GM21423 (cell line): ENCODE measurements at regions not wholly inside any gene's neighbourhood (a gene's known extent, or its start where the extent isn't known, plus 50 kb on each side); places are given as distances from the start of the nearest gene placed in this dataset.

ENCODE experiments used
- ATAC-seq: cut with Tn5 transposase; IDR thresholded peaks from one replicate; pipeline ENCODE4 v1.9.1; 2021; ENCODE audit warnings: mild to moderate bottlenecking, moderate library complexity; ENCODE audit not compliant: unreplicated experiment

DNA sequence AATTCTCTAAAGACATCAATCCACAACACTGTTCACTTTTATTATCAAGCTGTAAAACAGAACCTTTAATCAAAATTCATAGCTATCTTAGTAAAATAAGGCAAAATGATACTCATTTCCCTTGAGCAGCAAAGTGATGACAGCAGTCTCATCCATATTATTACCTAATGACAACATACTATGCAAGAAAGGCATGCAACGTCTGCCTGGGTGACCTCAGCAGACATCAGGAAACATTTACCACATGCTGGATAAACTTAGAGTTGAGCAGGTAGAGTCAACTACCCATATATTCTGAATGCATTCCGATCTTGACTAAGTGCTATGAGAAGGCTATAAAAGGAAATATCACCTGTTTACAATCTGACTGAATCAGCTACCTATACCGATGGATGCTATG lies 145.1 kb downstream of the SIPA1L2 start:
- no peak for ATAC-seq

DNA sequence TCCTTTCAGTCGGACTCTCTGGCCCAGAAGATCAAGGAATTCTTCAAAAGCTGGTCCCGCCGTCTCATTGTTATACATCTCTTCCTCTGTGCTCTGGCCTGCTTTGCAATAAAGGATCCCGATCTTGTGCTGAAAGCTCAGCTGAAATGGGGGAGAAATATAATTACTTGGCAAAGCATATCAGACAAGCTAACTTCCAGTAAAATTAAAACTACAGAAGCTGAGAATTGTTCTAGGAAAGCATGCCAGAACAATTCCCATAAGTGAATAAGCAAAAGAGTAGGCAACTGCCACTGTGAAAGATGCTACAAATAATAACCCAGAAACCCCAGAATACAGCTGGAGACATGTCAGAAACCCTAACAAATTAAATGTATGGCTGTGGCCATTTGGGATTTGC lies 146.1 kb downstream of the SIPA1L2 start:
- ATAC-seq, result no peak

DNA sequence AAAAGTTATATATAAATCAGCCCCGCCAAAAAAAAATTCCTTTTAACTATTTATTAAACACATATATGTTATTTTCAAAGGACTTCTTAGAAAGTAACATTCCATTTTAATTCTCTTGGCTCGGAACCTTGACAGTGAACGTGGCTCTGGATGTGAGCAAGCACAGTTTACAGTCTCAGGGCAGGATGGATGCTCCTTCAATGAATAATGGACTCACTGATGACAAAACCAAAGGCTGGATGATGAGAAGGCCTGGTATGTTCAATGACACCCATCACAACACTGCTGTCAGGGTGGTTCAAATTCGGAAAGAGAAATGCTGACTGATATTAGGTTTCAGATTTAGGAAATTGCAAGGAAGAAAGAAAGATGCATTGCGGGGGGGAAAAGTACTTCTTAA lies 148.8 kb downstream of the SIPA1L2 start:
- no peak for ATAC-seq

DNA sequence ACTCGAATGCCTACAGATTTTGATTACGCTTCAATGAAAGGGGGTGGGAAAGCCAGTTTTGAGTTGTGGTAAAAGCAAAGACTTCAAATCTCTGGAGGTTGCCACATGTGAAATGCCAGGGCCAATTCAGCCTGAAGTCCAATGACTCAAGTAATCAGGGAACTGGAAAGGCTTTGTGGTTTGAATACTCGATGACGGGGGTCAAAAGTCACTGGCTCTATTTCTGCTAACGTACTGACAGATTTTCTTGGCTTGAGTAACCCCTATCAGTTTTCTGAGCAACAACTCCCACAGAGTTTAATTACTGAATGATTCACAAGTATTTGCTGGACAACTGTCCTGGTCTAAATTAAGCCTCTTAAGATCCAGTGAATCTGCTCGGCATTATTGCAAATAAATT lies 152.2 kb downstream of the SIPA1L2 start:
- ATAC-seq, result no peak

DNA sequence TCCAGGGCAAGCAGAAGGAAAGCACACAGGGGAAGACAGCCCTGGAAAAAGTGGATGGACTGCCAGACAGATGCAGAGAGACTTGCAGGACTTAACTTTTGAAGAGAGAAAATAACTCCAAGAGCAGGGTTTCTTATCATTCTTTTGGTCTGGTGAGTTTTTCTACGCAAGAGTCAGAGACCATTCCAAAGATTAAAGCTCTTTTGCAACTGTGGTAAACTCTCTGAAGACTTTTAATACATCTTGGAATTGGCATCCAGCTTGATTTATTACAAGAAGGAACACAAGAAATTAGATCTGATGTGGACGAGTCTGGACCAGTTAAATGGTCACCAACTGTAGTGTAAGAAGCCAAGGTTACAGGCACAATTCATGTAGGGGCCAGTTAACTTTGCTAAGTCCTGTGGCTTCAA lies 153.4 kb downstream of the SIPA1L2 start:
- ATAC-seq, result no peak

DNA sequence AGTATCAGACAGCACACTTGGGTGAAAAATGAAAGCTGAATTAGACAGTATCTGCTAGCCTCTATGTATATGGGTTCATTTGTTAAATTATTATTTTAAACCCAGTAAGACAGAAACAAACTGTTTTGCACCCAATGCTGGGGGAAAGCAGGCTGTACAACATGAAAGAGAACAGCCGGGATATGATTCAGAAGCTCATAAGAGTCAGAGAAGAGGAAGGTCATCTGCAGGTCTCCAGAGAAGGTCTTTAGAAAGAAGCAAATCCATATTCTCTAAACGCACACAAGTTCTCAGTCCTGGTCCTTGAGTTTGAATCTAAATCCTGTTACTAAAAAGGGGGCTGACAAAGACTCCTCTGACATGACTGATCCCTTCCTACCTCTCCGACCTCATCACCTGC lies 155.1 kb downstream of the SIPA1L2 start:
- ATAC-seq, result no peak

DNA sequence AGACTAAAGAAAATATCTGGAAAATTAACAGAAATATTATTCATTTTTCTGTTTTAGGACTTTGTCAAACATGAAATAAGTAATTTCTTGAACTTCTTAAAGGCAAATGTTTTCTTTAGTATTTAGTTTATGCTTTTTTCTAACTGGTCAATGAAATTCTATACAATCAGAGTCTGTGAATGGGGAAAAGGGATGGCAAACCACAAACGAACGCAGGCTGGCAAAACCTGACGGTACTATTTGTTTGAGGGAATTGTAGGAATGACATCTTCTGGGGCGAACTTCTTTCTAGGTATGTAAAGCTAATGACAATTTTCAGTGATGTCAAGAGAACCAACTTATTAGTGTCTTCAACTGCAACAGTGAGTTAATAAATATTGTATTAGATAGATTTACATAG lies 156.0 kb downstream of the SIPA1L2 start:
- no peak for ATAC-seq

DNA sequence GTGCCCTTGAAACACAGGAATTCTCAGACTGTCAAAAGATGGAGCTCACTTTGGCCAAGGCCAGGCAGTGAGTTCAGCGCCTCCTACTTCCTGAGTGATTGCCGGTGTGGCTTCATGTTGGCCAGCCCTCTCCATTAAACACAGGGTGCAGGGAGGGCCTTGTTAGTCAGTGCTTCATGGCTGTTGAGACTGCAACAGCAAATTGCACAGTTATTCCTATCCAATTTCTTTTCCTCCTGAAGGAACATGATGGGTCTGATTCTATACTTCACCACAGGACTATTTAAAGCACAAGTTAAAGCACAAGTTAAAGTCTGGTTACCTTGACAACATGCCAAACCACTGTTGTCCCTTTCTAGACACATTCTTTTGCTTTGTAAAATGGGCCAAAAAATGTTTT lies 156.6 kb downstream of the SIPA1L2 start:
- no peak for ATAC-seq

DNA sequence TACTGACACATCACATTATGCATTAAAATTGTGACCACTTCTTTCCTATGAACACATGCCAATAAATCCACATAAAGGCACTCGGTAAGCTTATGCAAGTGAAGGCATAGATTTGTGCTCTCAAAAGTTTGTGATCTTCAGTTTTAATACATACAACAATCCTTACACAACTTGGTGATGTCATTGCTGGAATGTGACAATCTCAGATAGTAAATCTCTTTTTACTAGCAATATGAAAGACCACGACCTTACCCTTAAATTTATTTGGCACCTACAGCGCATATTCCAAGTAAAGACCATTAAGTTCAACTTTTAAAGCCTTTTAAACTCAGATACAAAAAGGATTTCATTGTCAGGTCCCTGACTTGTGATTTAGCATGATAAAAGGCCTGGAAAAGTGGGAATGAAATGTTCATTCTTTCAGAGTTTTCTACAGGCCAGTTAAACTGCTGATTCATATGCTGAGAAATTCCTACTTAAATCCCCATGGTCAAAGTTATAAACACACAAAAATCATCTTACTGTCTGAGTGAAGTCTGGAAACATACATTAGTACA lies 157.4 kb downstream of the SIPA1L2 start:
- ATAC-seq, result no peak

DNA sequence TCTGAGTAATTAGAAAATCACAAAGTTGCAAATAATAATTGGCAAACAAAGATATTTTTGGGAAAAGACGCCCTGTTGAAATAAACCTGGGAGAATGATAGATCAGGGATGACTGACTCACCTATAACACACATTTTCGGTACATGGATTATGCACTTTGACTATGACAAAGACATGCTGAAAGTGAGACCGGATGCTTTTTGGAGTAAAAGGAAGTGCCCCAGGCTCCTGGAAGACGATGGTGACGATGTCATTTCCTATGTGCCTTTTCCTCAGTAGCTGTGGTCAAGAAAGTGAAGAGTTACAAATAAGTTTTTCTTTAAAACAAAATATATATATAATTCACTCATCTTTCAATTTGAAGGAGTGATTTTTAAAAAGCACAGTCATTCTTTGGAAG lies 158.7 kb downstream of the SIPA1L2 start:
- ATAC-seq, result no peak

DNA sequence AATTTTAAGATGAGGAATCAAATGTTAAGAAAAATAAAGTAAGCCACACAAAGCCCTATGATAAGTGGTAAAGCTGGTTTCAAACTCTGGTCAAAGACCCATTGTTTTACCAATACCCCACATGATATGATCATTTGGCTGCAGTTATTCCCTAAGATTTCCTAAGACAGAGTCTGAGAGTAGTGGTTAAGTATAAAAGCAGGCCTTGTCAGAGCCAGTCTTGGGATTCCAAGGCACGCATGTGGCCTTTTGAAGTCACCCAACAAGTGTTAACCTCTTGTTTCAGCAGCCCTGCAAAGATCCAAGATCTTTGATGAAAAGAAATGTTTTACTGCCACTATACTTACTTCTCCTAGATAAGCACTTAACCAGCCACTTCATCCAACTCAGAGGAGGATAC lies 159.2 kb downstream of the SIPA1L2 start:
- ATAC-seq, result no peak

DNA sequence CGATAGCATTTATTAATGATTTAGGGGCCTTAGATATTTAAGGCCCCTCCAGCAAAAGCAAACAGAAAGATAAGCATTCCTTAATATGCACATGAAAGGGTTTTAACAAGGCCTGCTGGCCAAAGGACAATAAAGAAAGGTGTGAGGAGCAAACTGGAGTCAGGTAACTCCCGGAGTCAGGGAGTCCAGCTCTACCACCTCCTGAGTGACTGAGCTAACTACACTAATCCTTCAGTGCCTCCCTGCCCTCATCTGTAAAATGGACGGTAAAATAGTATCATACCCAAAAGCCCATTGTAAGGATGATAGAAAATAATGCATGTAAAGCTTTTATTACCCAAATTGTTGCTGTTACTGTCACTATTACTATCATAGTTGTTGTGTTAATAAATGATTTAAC lies 161.7 kb downstream of the SIPA1L2 start:
- no peak for ATAC-seq

DNA sequence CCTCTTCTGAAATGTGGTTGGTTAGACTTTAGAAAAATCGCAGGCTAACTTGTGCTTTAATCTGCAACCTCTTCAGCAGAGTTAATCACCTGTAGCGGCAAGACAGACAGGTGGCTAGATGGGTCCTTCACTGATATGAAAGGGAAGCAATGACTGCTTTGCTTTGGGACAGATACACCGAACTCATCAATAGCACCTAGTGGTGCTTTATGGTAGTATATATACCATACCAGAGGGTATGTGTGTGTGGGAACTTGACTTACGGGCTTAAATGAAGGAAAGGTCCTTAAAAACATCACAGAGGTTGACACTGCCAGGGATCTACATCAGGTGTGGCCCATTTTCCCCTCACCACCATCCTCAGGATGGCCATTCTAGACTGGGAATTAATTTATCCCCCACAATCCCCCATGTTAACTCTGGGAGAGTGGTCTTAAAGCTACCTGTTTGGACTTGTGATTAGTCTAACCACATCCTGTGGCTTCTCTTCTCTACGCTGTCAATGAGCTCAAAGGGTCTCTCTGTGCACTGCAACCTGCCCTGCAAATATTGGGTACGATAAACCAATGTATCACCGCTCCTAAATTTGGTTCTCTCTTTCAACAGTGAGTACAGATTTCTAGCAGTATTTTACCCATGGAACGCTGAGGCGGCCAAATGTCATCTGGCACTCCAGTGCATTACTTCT lies 162.7 kb downstream of the SIPA1L2 start:
- no peak for ATAC-seq

DNA sequence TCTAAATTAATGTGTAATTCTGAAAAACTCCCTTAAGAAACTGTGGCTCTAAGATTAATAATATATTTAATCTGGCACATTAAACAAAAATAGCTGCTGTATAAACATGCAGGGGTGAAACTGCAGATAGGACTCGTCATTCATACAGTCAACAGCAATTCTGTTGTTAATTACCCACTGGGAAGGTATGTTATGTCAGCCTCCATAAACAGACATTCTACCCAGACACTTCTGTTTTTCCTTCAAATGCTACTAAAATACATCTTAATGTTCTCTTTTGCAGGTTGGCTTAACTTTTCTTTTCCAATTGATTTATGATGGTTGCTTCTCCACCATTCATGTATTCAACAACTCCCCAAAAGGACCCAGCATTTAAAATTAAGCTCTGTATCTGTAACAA lies 165.6 kb downstream of the SIPA1L2 start:
- no peak for ATAC-seq

DNA sequence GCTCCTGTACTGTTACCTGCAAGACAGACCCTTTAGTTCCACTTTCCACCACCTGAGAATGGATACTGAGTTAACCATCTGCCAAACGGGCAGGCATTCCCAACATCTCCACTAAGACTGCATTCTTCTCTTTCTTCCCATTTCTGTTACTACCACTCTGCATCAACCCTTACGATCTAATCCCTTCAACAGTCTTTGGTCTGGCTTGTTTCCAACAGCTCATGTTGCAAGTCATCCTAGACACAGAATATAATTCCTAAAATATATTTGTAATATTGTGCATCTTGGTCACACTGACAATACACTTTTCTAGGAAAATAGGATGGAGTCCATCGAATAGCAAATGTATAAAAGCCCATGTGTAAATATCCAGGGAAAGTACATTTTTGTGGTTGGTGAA lies 166.7 kb downstream of the SIPA1L2 start:
- ATAC-seq, result no peak

DNA sequence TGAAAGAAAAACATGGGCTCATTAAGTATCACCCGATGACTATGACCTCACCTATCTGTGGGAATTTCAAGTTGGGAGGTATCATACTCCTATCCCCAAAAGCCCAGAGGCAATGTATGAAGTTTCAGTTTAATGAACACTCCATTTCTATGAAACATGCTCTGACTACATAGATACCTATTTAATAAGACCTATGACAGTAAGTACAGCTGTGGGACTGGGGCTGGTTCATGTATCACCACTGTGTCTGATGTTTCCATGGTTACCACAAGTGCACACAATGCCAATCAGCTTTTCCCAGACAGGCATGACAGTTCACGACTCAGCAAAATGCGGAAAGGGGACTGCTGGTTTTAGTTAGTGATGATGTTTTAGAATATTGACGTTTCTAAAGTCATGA lies 167.7 kb downstream of the SIPA1L2 start:
- ATAC-seq, result no peak

DNA sequence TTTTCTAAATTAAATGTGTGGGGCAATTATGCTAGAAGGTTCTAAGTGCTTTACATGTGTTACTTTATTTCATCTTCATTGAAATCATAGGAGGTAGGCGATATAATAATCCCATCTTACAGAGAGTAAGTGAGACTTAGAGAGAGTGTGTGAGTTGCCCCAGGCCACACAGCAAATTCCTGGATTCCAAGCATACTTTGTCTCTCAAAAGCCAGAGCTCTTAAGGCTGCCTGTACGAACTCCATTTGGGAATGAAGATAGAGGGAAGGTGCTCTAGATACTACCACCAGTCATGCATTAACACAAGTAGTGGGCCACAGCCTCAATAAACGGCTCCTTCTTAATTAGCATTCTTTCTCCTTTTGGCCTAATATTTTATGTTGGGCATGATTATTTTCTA lies 170.1 kb downstream of the SIPA1L2 start:
- no peak for ATAC-seq

DNA sequence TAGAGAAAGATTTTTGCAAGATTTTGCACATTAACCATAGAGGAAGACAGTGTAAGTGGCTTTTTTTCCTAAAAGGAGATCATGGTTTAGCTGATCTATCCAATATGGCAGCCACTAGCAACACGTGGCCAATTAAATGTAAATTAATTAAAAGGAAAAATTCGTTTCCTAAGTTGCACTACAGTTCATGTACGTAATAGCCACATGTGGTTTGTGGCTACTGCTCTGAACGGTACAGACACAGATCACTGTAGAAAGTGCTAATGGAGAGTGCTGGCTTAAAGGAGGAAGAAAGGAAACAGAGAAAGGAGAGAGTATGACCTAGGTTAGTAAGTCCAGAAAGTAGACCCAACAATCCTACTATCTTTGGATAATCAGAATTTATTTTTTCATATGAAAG lies 170.8 kb downstream of the SIPA1L2 start:
- ATAC-seq, result no peak

DNA sequence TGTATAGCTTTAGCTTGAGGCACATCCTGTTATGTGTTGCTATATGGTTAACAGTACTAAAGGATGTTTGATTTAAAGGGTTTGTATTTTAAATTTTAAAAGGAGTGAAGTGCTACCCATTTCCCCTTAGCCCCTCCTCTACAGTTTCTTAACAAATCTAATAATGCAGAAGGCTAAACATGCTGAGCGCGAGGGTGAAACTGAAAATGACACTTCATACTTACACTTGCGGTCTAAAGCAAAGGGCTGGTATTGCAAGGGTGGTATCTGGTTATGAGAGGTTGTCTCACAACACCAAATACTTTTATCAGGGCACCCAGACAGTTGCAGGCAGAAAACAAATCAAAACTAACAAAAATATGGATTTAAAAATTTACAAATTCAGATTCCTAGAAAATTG lies 172.3 kb downstream of the SIPA1L2 start:
- ATAC-seq, result peak; percentile 89

DNA sequence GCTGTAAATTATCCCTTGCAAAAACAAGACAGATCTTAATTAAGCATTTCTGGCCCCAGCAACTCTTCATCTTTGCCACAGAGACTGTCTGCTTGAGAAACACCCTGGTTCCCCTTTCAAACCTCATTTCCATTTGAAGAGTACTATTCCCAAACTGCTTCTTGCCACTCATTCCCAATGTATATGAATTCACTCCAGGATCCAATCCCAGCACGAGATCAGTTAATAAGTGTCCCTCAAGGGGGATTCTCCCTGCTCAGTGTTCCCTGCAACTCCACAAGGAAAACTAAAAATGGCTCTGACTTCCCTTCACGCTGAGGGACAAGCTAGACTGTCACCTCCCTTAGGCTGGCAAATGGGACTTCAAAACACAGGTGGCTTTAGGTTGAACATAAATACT lies 173.2 kb downstream of the SIPA1L2 start:
- no peak for ATAC-seq

DNA sequence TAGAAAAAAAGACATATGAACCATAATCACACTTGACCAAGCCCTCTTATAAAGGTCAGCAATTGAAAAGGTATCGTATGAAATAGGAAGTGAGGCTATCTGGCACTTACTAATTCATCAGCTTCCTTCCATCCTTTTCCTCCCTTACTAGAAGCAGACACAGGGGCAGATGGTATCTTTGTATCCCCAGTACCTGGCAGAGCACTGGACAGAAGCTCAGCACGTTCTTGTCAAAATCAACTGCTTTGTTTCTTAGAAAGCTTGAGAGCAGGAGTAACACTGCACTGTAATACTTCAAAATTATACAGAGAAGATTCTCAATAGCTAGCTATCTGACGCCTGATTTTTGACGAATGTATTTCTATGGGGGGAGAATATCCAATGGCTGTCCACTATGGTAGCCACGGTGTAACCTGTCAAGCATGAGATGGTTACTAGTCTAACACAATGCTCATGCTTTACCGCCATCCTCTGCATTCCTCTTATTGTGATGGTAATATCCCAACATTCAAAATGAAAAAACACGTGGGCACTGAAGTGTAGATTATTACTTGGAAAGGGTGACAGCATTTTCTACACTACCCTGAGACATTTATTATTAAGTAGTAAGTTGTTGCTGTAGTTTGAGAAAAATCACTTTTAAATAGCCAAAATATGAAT lies 175.6 kb downstream of the SIPA1L2 start:
- no peak for ATAC-seq

DNA sequence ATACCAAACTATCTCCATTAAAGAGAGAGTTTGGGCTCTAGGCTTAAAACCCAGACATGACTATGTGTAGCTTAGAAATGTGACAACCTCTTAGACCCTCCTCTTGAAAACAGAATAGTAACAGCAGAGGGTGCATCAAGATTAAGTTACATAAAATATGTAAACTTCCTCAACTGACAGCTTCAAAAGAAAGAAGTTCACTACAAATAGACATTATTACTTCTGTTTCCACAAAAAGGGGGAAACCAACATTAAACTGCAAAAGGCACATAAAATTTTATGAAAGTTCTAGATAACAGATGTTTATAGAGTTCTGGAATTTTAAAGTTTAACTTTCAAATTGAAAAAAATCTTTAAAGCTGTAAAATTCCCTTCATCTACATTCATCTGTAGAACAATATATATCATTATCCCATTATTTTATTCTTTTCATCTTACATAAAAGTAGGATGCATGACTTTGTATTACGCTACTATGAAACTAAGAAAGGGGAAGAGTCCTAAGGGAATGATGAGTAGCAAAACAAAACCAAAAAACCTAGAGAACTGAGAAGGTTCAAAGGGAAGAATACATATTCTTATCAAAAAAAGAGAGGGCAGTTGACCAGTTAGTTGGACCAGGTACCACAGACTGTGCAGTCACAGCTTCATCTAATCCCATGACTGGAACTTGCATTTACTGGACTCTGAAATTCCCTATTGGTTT lies 177.0 kb downstream of the SIPA1L2 start:
- no peak for ATAC-seq
